WTC11 (cell line): ENCODE measurements at regions not wholly inside any gene's neighbourhood (a gene's known extent, or its start where the extent isn't known, plus 50 kb on each side); places are given as distances from the start of the nearest gene placed in this dataset.

Experiments
- ATAC-seq: fragments of 200-7000 bp; cut with Tn5 transposase; 2 replicates; pipeline ENCODE4 v1.10.0; 2021; ENCODE audit warnings: mild to moderate bottlenecking, moderate library complexity
- CTCF ChIA-PET: fragments of 300-600 bp; sonication (Branson Sonifier 250); formaldehyde crosslinking; loops from one replicate; lab custom pipeline; 2021; ENCODE audit warnings: antibody characterized with exemption; lab: Charles Lee
- POLR2A ChIA-PET: fragments of 350-600 bp; sonication (Branson Sonifier 250); formaldehyde crosslinking; loops from one replicate; lab custom pipeline; 2021; ENCODE audit warnings: antibody characterized with exemption; lab: Charles Lee
- DNase-seq: peaks from one replicate; pipeline ENCODE4 v3.0.0; 2021; ENCODE audit warnings: low spot score
- H3K27ac Mint-ChIP-seq: 2 replicates; pipeline ENCODE4 v1.8.0; 2021; ENCODE audit warnings: mixed read lengths
- H3K27me3 Mint-ChIP-seq: 2 replicates; pipeline ENCODE4 v1.8.0; 2021; ENCODE audit warnings: low read depth, mild to moderate bottlenecking, moderate library complexity, mixed read lengths
- H3K36me3 Mint-ChIP-seq: 2 replicates; pipeline ENCODE4 v1.8.0; 2021; ENCODE audit warnings: mixed read lengths
- H3K4me1 Mint-ChIP-seq: 2 replicates; pipeline ENCODE4 v1.8.0; 2022; ENCODE audit warnings: mixed read lengths
- H3K4me3 Mint-ChIP-seq: 2 replicates; pipeline ENCODE4 v1.8.0; 2021; ENCODE audit warnings: mild to moderate bottlenecking, moderate library complexity, mixed read lengths
- H3K9me3 Mint-ChIP-seq: 2 replicates; pipeline ENCODE4 v1.8.0; 2021; ENCODE audit warnings: mixed read lengths
- ELF4 ChIP-seq: sonication (generic); formaldehyde crosslinking; IDR thresholded peaks from 2 replicates; pipeline ENCODE4 v1.8.1; 2022; ENCODE audit warnings: low read depth, mild to moderate bottlenecking, moderate library complexity, missing genetic modification reagents
- EMX1 ChIP-seq: fragments of 250-450 bp; sonication (Bioruptor Pico); IDR thresholded peaks from 2 replicates; pipeline ENCODE4 v1.8.0; 2021; ENCODE audit warnings: mild to moderate bottlenecking
- MXD4 ChIP-seq: fragments of 250-450 bp; sonication (Bioruptor Pico); IDR thresholded peaks from 2 replicates; pipeline ENCODE4 v1.8.0; 2021; ENCODE audit warnings: mild to moderate bottlenecking, moderate library complexity, borderline replicate concordance
- MYBL2 ChIP-seq: sonication (generic); formaldehyde crosslinking; IDR thresholded peaks from 2 replicates; pipeline ENCODE4 v1.8.1; 2023; ENCODE audit warnings: mild to moderate bottlenecking, moderate library complexity, missing genetic modification reagents
- OVOL2 ChIP-seq: fragments of 250-450 bp; sonication (Bioruptor Pico); IDR thresholded peaks from 2 replicates; pipeline ENCODE4 v1.9.0; 2021; ENCODE audit warnings: mild to moderate bottlenecking, borderline replicate concordance
- SOX15 ChIP-seq: fragments of 250-450 bp; sonication (Bioruptor Pico); IDR thresholded peaks from 2 replicates; pipeline ENCODE4 v1.9.0; 2021; ENCODE audit warnings: mild to moderate bottlenecking
- SP1 ChIP-seq: sonication (generic); formaldehyde crosslinking; conservative IDR thresholded peaks from 2 replicates; pipeline ENCODE4 v1.8.1; 2022; ENCODE audit warnings: missing genetic modification reagents
- ZNF121 ChIP-seq: sonication (generic); formaldehyde crosslinking; IDR thresholded peaks from 2 replicates; pipeline ENCODE4 v1.8.0; 2023; ENCODE audit warnings: missing genetic modification reagents
- ZNF317 ChIP-seq: sonication (generic); formaldehyde crosslinking; IDR thresholded peaks from 2 replicates; pipeline ENCODE4 v1.8.1; 2023; ENCODE audit warnings: low read depth, mild to moderate bottlenecking, moderate library complexity, missing genetic modification reagents, borderline replicate concordance
- ZNF416 ChIP-seq: fragments of 250-450 bp; sonication (Bioruptor Pico); IDR thresholded peaks from 2 replicates; pipeline ENCODE4 v1.9.0; 2021; ENCODE audit warnings: mild to moderate bottlenecking, inconsistent platforms
- ZNF671 ChIP-seq: fragments of 250-450 bp; sonication (Bioruptor Pico); IDR thresholded peaks from 2 replicates; pipeline ENCODE4 v1.8.0; 2021; ENCODE audit warnings: mild to moderate bottlenecking
- TF ChIP-seq, protein P1 (sequence below): fragments of 250-450 bp; sonication (Bioruptor Pico); IDR thresholded peaks from 2 replicates; pipeline ENCODE4 v1.9.0; 2021; ENCODE audit warnings: mild to moderate bottlenecking
- TF ChIP-seq, protein P2 (sequence below): fragments of 200-600 bp; IDR thresholded peaks from 2 replicates; pipeline ENCODE4 v1.8.0; 2022; ENCODE audit warnings: antibody characterized with exemption
- TF ChIP-seq, protein P3 (sequence below): sonication (generic); formaldehyde crosslinking; IDR thresholded peaks from 2 replicates; pipeline ENCODE4 v1.8.1; 2023; ENCODE audit warnings: mild to moderate bottlenecking, missing genetic modification reagents, borderline replicate concordance
- TF ChIP-seq, protein P4 (sequence below): sonication (generic); formaldehyde crosslinking; IDR thresholded peaks from 2 replicates; pipeline ENCODE4 v1.8.1; 2023; ENCODE audit warnings: mild to moderate bottlenecking, missing genetic modification reagents, moderate library complexity
- TF ChIP-seq, protein P5 (sequence below): sonication (generic); formaldehyde crosslinking; IDR thresholded peaks from 2 replicates; pipeline ENCODE4 v1.8.1; 2022; ENCODE audit warnings: missing genetic modification reagents, borderline replicate concordance
- TF ChIP-seq, protein P6 (sequence below): sonication (generic); formaldehyde crosslinking; IDR thresholded peaks from 2 replicates; pipeline ENCODE4 v1.8.0; 2022; ENCODE audit warnings: mild to moderate bottlenecking, missing genetic modification reagents
- TF ChIP-seq, protein P7 (sequence below): fragments of 250-450 bp; sonication (Bioruptor Pico); IDR thresholded peaks from 2 replicates; pipeline ENCODE4 v1.9.0; 2021; ENCODE audit warnings: mild to moderate bottlenecking
- TF ChIP-seq, protein P8 (sequence below): sonication (generic); formaldehyde crosslinking; IDR thresholded peaks from 2 replicates; pipeline ENCODE4 v1.8.0; 2022; ENCODE audit warnings: missing genetic modification reagents

DNA sequence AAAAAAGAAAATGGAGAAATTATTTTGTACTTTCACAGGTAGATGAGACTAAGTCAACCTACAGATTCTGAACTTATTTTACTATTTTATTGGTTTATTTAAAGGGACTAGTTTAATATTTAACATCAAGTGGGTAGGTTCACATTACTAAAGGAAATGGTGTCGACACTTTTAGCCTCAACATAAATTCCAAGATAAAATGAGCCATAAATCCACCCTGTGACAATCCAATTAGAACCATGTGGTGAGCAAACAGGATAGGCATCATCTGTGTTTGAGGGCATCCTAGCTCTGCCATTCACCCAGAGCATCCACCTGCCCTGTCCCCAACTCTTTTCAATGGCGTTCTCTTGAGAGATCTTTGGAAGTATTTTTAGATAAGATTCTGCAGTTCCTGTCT is 92.8 kb upstream of the PMFBP1 start (continued):
- TF ChIP-seq, protein P1, sequence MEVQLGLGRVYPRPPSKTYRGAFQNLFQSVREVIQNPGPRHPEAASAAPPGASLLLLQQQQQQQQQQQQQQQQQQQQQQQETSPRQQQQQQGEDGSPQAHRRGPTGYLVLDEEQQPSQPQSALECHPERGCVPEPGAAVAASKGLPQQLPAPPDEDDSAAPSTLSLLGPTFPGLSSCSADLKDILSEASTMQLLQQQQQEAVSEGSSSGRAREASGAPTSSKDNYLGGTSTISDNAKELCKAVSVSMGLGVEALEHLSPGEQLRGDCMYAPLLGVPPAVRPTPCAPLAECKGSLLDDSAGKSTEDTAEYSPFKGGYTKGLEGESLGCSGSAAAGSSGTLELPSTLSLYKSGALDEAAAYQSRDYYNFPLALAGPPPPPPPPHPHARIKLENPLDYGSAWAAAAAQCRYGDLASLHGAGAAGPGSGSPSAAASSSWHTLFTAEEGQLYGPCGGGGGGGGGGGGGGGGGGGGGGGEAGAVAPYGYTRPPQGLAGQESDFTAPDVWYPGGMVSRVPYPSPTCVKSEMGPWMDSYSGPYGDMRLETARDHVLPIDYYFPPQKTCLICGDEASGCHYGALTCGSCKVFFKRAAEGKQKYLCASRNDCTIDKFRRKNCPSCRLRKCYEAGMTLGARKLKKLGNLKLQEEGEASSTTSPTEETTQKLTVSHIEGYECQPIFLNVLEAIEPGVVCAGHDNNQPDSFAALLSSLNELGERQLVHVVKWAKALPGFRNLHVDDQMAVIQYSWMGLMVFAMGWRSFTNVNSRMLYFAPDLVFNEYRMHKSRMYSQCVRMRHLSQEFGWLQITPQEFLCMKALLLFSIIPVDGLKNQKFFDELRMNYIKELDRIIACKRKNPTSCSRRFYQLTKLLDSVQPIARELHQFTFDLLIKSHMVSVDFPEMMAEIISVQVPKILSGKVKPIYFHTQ (CRISPR knock-in tag), result no peak
- no peak for TF ChIP-seq SOX15 (CRISPR knock-in tag)
- TF ChIP-seq ZNF121 (CRISPR knock-in tag), result no peak
- TF ChIP-seq, protein P2, sequence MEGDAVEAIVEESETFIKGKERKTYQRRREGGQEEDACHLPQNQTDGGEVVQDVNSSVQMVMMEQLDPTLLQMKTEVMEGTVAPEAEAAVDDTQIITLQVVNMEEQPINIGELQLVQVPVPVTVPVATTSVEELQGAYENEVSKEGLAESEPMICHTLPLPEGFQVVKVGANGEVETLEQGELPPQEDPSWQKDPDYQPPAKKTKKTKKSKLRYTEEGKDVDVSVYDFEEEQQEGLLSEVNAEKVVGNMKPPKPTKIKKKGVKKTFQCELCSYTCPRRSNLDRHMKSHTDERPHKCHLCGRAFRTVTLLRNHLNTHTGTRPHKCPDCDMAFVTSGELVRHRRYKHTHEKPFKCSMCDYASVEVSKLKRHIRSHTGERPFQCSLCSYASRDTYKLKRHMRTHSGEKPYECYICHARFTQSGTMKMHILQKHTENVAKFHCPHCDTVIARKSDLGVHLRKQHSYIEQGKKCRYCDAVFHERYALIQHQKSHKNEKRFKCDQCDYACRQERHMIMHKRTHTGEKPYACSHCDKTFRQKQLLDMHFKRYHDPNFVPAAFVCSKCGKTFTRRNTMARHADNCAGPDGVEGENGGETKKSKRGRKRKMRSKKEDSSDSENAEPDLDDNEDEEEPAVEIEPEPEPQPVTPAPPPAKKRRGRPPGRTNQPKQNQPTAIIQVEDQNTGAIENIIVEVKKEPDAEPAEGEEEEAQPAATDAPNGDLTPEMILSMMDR, result no peak
- TF ChIP-seq ZNF317, result no peak
- TF ChIP-seq ZNF416 (CRISPR knock-in tag), result no peak
- TF ChIP-seq, protein P3, sequence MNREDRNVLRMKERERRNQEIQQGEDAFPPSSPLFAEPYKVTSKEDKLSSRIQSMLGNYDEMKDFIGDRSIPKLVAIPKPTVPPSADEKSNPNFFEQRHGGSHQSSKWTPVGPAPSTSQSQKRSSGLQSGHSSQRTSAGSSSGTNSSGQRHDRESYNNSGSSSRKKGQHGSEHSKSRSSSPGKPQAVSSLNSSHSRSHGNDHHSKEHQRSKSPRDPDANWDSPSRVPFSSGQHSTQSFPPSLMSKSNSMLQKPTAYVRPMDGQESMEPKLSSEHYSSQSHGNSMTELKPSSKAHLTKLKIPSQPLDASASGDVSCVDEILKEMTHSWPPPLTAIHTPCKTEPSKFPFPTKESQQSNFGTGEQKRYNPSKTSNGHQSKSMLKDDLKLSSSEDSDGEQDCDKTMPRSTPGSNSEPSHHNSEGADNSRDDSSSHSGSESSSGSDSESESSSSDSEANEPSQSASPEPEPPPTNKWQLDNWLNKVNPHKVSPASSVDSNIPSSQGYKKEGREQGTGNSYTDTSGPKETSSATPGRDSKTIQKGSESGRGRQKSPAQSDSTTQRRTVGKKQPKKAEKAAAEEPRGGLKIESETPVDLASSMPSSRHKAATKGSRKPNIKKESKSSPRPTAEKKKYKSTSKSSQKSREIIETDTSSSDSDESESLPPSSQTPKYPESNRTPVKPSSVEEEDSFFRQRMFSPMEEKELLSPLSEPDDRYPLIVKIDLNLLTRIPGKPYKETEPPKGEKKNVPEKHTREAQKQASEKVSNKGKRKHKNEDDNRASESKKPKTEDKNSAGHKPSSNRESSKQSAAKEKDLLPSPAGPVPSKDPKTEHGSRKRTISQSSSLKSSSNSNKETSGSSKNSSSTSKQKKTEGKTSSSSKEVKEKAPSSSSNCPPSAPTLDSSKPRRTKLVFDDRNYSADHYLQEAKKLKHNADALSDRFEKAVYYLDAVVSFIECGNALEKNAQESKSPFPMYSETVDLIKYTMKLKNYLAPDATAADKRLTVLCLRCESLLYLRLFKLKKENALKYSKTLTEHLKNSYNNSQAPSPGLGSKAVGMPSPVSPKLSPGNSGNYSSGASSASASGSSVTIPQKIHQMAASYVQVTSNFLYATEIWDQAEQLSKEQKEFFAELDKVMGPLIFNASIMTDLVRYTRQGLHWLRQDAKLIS (CRISPR knock-in tag), result no peak
- TF ChIP-seq EMX1 (CRISPR knock-in tag), result no peak

DNA sequence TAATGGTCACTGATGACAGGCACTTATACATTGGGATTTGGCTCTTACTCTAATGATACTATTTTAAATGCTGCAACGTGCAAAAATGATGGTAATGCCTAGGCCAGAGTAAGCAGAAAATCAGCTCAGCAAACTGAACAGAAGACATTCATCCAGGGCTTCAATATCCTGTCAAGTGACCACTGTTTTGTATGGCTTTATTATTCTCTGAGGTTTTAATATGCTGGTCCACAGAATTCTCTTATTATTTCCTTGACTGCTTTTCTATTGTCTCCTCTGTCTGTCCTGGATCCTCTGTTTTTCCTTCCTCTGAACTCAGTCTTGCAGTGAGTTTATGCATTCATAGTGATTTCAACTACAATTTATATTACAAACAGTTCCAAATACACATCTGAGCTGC is 90.8 kb upstream of the PMFBP1 start:
- no peaks in the 10 kb centered on the region for H3K9me3 Mint-ChIP-seq

DNA sequence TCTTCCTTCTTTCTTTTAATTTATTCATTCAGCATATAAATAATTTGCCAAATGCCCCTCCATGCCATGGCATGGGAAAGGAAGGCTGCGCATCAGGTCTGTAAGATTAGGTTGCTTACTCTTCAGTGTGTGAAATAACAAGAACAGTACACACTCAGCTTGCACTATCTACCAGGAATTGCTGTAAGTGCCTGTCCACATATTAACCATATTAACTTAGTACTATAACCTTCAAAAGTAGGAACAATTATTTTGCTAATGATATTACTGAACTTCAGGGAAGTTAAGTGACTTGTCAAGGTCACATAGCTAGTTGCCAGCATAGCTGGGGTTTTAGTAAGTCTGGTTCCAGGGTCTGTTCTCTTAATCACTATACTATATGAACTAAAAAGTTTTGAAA is 89.2 kb upstream of the PMFBP1 start:
- no peaks in the 10 kb centered on the region for H3K36me3 Mint-ChIP-seq
- ChIA-PET CTCF (interaction anchor here (0.6 kb wide), 1 partner anchor 223 kb away, joined by 4 read pairs; no protein-coding TSS in a partner anchor), POLR2A (no interaction called here)
- no peaks in the 10 kb centered on the region for H3K27me3 Mint-ChIP-seq
- ATAC-seq (no peak), DNase-seq (no peak)
- no peaks in the 10 kb centered on the region for H3K9me3 Mint-ChIP-seq
- no peak overlapping the region for H3K27ac Mint-ChIP-seq
- no peak overlapping the region for H3K4me3 Mint-ChIP-seq
- peaks cover 21% of the 10 kb centered on the region for H3K4me1 Mint-ChIP-seq
- no peak for TF ChIP-seq MYBL2
- TF ChIP-seq, protein P4, sequence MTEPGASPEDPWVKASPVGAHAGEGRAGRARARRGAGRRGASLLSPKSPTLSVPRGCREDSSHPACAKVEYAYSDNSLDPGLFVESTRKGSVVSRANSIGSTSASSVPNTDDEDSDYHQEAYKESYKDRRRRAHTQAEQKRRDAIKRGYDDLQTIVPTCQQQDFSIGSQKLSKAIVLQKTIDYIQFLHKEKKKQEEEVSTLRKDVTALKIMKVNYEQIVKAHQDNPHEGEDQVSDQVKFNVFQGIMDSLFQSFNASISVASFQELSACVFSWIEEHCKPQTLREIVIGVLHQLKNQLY (CRISPR knock-in tag), result no peak
- no peak for TF ChIP-seq ZNF671 (CRISPR knock-in tag)
- TF ChIP-seq ELF4 (CRISPR knock-in tag), result no peak
- no peak for TF ChIP-seq OVOL2 (CRISPR knock-in tag)
- TF ChIP-seq, protein P5, sequence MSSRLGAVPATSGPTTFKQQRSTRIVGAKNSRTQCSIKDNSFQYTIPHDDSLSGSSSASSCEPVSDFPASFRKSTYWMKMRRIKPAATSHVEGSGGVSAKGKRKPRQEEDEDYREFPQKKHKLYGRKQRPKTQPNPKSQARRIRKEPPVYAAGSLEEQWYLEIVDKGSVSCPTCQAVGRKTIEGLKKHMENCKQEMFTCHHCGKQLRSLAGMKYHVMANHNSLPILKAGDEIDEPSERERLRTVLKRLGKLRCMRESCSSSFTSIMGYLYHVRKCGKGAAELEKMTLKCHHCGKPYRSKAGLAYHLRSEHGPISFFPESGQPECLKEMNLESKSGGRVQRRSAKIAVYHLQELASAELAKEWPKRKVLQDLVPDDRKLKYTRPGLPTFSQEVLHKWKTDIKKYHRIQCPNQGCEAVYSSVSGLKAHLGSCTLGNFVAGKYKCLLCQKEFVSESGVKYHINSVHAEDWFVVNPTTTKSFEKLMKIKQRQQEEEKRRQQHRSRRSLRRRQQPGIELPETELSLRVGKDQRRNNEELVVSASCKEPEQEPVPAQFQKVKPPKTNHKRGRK (CRISPR knock-in tag), result no peak
- TF ChIP-seq, protein P6, sequence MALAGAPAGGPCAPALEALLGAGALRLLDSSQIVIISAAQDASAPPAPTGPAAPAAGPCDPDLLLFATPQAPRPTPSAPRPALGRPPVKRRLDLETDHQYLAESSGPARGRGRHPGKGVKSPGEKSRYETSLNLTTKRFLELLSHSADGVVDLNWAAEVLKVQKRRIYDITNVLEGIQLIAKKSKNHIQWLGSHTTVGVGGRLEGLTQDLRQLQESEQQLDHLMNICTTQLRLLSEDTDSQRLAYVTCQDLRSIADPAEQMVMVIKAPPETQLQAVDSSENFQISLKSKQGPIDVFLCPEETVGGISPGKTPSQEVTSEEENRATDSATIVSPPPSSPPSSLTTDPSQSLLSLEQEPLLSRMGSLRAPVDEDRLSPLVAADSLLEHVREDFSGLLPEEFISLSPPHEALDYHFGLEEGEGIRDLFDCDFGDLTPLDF (CRISPR knock-in tag), result no peak
- TF ChIP-seq, protein P7, sequence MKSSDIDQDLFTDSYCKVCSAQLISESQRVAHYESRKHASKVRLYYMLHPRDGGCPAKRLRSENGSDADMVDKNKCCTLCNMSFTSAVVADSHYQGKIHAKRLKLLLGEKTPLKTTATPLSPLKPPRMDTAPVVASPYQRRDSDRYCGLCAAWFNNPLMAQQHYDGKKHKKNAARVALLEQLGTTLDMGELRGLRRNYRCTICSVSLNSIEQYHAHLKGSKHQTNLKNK (CRISPR knock-in tag), result no peak
- TF ChIP-seq, protein P8, sequence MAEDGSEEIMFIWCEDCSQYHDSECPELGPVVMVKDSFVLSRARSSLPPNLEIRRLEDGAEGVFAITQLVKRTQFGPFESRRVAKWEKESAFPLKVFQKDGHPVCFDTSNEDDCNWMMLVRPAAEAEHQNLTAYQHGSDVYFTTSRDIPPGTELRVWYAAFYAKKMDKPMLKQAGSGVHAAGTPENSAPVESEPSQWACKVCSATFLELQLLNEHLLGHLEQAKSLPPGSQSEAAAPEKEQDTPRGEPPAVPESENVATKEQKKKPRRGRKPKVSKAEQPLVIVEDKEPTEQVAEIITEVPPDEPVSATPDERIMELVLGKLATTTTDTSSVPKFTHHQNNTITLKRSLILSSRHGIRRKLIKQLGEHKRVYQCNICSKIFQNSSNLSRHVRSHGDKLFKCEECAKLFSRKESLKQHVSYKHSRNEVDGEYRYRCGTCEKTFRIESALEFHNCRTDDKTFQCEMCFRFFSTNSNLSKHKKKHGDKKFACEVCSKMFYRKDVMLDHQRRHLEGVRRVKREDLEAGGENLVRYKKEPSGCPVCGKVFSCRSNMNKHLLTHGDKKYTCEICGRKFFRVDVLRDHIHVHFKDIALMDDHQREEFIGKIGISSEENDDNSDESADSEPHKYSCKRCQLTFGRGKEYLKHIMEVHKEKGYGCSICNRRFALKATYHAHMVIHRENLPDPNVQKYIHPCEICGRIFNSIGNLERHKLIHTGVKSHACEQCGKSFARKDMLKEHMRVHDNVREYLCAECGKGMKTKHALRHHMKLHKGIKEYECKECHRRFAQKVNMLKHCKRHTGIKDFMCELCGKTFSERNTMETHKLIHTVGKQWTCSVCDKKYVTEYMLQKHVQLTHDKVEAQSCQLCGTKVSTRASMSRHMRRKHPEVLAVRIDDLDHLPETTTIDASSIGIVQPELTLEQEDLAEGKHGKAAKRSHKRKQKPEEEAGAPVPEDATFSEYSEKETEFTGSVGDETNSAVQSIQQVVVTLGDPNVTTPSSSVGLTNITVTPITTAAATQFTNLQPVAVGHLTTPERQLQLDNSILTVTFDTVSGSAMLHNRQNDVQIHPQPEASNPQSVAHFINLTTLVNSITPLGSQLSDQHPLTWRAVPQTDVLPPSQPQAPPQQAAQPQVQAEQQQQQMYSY, result no peak

More for the DNA sequence above, 90.8 kb upstream of the PMFBP1 start:
- ChIA-PET CTCF (interaction anchor here (1.6 kb wide), 1 partner anchor 21 kb away, joined by 4 read pairs; no protein-coding TSS in a partner anchor), POLR2A (no interaction called here)
- Mint-ChIP-seq H3K4me1 (peaks cover 9% of the 10 kb centered on the region), H3K4me3 (no peak overlapping the region), H3K36me3 (no peaks in the 10 kb centered on the region), H3K27ac (no peak overlapping the region), H3K27me3 (no peaks in the 10 kb centered on the region)
- DNase-seq (no peak), ATAC-seq (no peak)
- TF ChIP-seq MYBL2 (no peak), SP1 (CRISPR knock-in tag) (no peak), MXD4 (CRISPR knock-in tag) (no peak)
